Bronchial epithelial cell (primary cell): ENCODE measurements at regions not wholly inside any gene's neighbourhood (a gene's known extent, or its start where the extent isn't known, plus 50 kb on each side); places are given as distances from the start of the nearest gene placed in this dataset.
A peak's percentile ranks its signal among the peaks of the same experiment; 100 is the strongest.

Experiments
- DNase-seq: peaks from one replicate; pipeline ENCODE4 v3.0.0-alpha.2; 2010; ENCODE audit warnings: low read depth
- FAIRE-seq: peaks from 2 replicates; lab custom pipeline; 2011; peaks lifted over from hg19 to GRCh38; lab: Jason Lieb, UNC
- H3K27me3 ChIP-seq: 2 replicates; pipeline ENCODE4 v1.5.1; 2011; ENCODE audit warnings: low read length; ENCODE audit not compliant: control insufficient read depth, insufficient read depth
- H3K36me3 ChIP-seq: 2 replicates; pipeline ENCODE4 v1.5.1; 2011; ENCODE audit warnings: low read length; ENCODE audit not compliant: control insufficient read depth, insufficient read depth
- H3K4me3 ChIP-seq: 2 replicates; pipeline ENCODE4 v1.5.1; 2011; ENCODE audit warnings: mild to moderate bottlenecking, low read depth, low read length, control low read depth
- TF ChIP-seq, protein P1 (sequence below): IDR thresholded peaks from 2 replicates; pipeline ENCODE4 v1.5.1; 2011; ENCODE audit warnings: mild to moderate bottlenecking, moderate library complexity, low read length, control low read depth, inconsistent platforms; ENCODE audit not compliant: insufficient read depth, severe bottlenecking

DNA sequence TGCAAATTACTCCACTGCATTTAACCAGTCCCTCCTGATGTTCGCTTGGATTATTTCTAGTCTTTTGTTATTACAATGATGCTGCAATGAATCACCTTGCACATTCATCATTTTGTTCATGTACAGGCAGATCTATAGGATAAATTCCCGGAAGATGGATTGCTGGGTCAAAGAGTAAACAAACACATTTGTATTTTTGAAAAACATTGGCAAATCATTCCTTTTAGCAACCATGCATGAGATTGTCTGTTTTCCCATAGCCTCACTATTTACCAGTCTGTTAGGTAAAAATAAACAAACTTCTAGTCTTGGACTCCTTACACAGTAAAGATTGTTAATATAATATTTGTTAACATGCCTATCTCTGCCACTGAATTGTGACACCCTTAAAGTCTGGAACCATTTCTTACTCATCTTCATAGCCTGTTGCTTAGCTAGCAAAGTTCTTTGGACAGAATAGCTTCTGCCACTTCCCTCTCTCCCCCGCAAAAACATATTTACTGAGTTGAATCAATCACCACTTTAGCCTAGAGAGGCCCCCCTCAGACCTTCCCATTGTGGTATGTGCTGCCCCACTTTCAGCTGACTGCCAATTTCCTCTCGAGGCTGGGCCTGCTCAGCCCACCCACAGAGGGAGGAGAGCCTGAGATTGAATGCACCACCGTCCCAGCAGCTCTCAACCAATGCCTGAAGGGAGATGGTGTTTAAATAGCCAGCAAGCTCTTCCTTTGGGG is 108.4 kb upstream of the ATXN3L start:
- DNase-seq, result peak; percentile 94
- TF ChIP-seq, protein P1, sequence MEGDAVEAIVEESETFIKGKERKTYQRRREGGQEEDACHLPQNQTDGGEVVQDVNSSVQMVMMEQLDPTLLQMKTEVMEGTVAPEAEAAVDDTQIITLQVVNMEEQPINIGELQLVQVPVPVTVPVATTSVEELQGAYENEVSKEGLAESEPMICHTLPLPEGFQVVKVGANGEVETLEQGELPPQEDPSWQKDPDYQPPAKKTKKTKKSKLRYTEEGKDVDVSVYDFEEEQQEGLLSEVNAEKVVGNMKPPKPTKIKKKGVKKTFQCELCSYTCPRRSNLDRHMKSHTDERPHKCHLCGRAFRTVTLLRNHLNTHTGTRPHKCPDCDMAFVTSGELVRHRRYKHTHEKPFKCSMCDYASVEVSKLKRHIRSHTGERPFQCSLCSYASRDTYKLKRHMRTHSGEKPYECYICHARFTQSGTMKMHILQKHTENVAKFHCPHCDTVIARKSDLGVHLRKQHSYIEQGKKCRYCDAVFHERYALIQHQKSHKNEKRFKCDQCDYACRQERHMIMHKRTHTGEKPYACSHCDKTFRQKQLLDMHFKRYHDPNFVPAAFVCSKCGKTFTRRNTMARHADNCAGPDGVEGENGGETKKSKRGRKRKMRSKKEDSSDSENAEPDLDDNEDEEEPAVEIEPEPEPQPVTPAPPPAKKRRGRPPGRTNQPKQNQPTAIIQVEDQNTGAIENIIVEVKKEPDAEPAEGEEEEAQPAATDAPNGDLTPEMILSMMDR, result no peak
- H3K27me3 ChIP-seq, result no peaks in the 10 kb centered on the region
- H3K4me3 ChIP-seq, result no peak overlapping the region
- FAIRE-seq, result no peak
- H3K36me3 ChIP-seq, result no peaks in the 10 kb centered on the region

DNA sequence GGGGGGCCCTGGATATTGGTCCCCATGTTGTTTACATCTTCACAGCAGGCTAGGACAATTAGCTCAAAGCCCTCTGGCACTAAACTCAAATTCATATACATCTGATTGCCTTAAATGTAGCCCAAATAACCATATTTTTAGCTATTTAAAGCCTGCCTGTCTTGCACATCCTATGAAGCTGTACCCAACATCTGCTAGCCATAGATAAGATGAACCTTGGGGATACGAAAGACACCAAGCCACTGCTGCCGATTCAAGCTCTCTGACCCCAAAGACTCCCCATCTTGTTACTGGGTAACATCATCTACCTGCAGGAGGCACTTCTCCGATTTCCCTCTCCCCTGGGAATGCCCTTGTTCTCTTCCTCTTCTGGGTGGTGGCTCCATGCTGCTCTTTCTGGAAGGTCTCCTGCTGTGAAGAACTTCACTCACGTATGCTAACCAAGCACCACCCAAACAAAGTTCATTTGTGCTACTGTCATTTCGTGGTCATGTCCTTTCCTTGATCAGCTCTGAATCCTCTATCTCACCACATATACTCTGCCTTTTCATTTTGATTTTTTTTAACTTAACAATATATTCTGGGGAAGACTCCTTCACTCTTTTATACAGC is 107.7 kb upstream of the ATXN3L start:
- DNase-seq (no peak), FAIRE-seq (no peak)
- Histone ChIP-seq H3K4me3 (no peak overlapping the region), H3K36me3 (no peaks in the 10 kb centered on the region), H3K27me3 (no peaks in the 10 kb centered on the region)
- TF ChIP-seq, protein P1, result no peak

DNA sequence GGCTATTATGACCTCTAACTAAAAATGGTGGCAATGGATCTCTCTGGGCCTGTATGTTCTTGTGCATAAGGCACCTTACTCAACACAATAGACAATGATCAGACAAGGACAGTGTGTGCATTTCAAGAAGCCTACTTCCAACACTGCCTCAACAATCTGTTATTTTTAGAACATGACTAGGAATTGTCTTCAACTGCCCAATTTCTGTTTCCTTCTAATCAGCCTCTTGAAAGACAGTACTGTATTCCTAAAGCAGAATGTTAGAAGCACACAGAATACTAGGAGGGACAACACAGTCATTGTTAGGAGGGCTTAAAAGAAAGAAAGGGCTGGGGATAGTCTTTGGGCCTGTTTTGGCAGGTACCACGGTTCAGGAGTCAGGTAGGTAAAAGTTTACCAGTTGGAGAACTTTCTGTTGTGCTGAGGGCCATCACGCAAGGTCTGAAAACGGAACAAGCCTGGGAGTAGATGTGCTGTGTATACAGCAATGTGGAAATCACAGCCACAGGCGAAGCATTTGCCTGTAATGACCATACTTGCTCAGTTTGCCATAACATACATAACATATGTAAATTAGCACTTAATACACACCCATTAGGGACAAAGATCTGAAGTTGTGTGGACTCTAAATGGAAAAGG is 100.8 kb upstream of the ATXN3L start:
- TF ChIP-seq, protein P1, result no peak
- H3K27me3 ChIP-seq, result no peaks in the 10 kb centered on the region
- no peak for FAIRE-seq
- DNase-seq, result no peak
- H3K4me3 ChIP-seq, result no peak overlapping the region
- no peaks in the 10 kb centered on the region for H3K36me3 ChIP-seq

DNA sequence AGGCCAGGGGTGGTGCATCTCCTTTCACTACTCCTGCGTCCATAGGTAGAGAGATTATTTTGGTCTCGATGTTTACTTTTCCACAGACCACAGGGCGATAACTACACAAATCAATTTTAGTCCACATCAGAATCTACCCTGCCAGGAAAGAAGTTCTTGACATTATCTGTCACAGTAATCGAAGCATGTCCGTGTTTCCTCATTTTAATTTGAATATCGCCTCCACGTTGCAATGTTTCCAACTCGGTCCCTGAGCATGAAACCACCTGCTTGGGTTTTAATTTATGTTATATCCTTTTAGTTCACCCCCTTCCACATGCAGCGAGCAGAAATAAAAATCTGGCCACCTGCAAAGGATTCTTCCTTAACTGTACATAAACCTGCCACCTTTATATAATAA is 100.1 kb upstream of the ATXN3L start:
- Histone ChIP-seq H3K36me3 (no peaks in the 10 kb centered on the region), H3K27me3 (no peaks in the 10 kb centered on the region), H3K4me3 (no peak overlapping the region)
- FAIRE-seq (no peak), DNase-seq (no peak)
- TF ChIP-seq, protein P1, result no peak

DNA sequence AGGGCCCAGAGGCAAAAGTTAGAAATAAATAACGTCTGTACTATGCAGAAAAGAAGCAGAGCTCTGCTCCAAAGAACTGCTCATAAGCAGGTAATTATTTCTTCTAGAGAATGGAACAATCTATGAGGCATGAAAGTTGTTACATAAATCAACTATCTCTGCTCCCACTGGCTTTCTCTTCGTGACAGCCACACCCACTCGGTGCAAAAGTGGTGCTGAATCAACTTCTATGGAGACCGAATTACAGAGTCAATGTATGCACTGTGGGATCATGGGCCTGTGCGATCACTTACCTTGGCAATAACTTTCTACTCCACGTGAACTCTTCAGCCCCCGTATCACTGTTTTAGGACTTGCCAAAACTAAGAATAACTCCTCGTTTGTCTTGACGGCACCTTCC is 99.4 kb upstream of the ATXN3L start:
- H3K36me3 ChIP-seq, result no peaks in the 10 kb centered on the region
- FAIRE-seq (no peak), DNase-seq (no peak)
- TF ChIP-seq, protein P1, result no peak
- no peak overlapping the region for H3K4me3 ChIP-seq
- H3K27me3 ChIP-seq, result no peaks in the 10 kb centered on the region
